NCI-H2196 treated with DMSO at 0.1 percent for 48 hours (cell line): ENCODE measurements at regions not wholly inside any gene's neighbourhood (a gene's known extent, or its start where the extent isn't known, plus 50 kb on each side); places are given as distances from the start of the nearest gene placed in this dataset.

Source experiments
- DNase-seq: peaks from one replicate; lab custom pipeline; 2025; ENCODE audit not compliant: unreplicated experiment; lab: John Stamatoyannopoulos, UW

DNA sequence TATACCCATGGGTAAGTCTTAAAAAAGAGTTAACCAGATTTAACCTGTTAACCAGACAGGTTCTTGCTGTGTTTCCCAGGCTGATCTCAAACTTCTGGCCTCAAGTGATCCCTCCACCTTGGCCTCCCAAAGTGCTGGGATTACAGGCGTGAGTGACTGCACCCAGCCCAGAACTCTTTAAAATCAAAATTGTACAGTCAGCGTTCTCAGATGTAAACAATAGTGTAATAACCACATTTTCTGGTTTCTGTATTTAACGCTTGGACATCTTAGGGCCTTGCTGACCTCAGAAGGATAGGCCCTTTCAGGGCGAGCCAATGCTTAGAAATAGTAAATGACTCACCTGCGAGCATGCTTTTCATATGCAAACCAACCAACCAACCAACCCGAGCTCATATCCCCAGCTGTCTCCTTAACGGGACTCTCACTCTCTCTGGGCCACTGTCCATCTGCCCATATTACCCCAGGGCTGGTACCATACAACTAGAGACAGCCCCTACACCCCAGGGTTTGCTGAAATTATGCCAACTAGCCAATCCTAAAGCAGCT lies 415.0 kb upstream of the XYLT1 start:
- no peak for DNase-seq

DNA sequence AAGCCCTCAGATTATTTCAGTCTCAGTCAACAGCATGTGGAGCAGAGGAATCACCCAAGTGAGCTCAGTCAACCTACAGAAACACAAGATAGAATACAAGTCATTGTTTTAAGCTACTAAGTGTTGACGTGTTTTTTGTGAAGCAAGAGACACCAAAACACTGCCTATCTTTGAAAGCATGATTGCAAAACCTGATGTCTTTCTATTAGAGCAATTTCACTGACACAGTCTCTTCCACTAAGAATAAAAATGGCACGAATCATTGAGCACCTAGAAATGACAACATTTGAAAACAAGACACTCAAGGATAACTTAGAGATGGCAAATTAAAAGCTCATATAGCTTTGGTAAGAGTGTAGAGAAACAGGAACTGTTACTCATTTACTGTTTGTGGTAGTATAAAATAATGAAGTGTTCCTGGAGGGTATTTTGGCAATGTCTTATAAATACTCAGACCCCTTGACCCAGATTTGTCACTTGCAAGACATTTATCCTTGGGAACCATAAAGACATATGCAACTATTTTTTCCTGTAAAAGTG lies 407.1 kb upstream of the XYLT1 start:
- DNase-seq, result no peak

DNA sequence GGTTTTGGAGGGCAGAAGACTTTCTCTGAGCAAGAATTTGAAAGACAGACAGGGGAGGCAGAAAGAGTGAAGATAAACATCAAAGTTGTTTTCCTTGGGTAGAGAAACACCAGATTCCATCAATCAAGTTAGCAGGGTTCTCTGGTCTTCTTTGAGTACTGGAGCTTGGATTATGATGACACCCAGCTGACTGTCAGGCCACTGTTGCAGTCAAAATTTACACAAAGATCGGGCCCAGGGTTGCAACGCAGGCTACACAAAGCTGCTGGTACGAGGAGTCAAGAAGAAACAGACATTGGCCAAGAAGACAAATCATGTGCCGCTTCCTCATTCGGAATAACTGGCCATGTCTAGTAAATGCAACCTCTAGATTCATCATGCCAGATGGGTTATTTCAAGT lies 396.2 kb upstream of the XYLT1 start:
- DNase-seq, result no peak

DNA sequence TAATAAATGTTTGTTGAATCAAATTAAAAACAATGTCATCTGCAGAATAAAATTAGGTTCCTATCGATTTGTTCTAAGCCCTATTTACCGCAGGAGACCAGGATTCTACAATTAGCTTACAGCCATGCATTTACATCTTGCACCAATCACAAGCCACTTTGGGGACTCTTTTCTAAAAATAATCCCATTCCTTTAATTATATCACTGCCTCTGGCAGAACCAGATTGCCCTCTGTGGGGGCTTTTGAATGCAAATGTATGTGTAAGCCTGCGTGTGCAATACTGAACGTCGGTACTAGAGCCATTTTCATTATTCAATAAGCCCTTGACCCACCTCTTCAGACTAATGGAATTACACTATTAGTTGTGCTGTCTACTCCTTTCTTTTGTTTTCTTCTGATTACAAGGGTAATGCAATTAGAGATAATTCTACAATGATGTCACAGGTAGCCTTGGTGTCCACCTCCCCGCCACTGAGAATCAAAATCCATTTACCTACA lies 391.3 kb upstream of the XYLT1 start:
- DNase-seq, result no peak

DNA sequence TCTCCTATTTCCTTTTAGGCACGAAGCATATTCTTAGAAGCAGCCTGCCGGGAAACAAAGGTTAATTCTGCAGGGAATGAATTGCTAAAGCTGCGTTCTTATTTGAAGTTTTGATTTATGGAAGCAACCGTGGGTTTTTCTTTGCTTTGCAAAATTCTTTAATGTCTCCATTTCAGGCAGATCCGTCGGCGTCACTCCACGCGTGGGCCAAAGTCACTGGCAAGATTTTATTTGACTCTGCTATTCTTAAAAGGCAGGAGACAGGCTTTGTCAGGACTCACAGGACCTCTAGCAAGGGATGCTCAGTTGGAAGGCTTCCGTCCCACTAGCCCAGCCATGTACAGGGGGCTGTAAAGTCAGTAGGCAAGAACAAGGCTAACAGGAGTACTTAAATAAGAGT lies 387.3 kb upstream of the XYLT1 start:
- DNase-seq, result no peak

DNA sequence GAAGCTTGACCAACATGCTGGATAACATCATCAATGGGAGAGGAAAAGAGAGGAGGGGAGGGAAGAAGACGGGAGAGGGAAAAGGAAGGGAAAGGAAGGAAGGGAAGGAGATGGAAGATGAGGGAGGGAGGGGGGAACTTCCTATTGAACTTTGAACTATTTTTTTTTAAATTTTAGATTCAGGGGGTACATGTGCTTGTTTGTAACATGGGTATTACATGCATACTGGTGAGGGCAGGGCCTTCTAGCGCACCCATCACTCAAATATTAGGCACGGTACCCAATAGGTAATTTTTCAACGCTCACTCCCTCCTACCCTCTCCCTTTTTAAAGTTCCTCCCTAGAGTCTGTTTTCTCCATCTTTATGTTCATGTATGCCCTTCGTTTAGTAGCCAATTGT lies 383.2 kb upstream of the XYLT1 start:
- no peak for DNase-seq

DNA sequence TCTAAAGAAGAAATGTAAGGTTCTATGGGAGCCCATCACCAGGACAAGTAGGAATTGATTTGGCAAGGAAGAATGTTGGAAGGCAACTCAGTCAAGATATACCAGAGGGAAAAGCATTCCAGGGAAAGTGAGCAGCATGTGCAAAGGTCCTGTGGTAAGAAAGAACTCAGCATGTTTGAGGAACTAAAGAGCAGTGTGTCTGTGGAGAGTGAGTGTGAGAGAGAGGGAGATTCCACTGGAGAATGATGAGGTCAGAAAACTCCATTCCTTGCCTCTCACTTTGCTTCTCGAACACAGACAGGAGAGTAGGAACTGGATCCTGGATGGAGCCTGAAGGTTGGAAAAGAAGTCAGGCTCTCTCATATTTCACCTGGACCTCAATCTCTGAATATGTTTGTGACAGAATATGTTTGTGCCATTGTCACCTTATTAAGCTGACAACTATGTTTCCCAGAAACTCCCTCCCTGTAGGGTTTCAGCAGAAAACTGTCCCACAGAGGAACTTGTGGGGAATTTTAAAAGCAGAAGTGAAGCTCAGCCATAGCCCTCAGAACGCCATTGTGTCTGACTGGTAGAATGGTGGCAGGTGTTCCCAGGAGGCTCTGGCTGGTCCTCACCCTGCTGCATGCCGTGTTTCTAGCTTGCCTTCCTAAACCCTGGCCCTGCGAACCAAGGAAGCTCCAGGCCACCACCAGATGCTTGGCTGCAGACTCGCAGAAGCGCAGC lies 382.4 kb upstream of the XYLT1 start:
- DNase-seq, result no peak

DNA sequence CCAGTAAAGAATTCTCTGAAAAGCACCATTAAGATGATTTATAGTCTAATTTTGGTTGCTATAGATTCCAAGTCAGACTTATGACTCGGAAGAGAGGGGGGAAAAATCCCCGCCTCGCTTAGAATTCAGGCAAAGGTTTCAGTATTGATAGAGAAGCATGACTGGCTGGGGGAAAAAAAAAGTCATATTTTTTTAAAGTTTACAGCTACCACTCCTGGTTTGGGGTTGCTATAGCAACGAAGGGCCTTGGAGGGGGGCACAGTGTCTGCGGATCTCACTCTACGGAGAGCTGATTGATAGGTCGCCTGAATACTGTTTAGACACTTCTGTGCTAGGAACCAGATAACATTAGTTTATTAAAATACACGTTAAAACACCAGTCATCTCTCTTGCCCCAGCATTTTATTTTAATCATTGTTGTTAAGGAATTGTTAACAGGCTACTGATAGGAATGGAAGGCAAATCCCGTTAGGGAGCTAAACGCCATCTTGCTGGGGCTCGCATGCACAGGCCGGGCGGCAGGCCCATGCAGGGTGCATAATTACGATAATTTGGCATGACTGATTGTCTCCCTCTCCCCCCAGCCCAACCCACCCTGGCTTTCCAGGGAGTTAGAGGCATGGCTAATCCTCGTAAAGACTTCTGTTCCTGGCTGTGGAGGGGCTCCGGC lies 380.0 kb upstream of the XYLT1 start:
- no peak for DNase-seq

DNA sequence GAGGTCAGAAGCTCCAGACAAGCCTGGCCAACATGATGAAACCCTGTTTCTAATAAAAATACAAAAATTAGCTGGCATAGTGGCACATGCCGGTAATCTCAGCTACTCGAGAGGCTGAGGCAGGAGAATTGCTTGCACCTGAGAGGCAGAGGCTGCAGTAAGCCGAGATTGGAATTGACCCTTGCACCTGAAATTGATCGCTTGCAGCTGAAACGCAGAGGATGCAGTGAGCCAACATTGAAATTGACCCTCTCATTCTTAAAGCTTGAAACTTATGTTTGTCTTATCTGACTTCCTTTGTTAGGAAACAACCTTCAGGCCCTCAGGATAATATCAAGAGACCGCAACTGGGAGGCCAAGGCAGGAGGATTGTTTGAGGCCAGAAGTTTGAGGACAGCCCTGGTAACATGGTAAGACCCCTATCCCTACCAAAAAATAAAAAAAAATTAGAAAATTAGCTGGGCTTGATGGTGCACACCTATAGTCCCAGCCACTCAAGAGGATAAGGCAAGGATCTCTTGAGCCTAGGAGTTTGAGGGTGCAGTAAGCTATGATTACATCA lies 376.6 kb upstream of the XYLT1 start:
- no peak for DNase-seq

DNA sequence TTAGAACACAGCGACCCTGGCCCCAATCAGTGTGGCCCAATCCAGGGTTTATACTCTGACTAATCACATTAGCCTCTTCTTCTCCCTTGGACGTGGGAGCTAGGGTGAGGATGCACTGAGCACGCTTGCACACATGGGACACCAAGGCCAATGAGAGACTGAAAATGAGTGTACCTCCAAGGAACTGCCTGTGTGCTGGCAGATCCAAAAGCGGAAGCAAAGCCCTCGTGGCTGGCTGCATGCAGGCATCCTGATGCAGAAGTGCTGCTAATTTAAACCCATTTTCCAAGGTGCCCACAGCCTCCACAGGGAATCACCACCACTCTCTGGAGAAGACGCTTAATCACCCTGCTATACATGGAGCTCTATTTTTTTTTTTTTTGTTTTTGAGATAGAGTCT lies 375.3 kb upstream of the XYLT1 start:
- DNase-seq, result no peak

DNA sequence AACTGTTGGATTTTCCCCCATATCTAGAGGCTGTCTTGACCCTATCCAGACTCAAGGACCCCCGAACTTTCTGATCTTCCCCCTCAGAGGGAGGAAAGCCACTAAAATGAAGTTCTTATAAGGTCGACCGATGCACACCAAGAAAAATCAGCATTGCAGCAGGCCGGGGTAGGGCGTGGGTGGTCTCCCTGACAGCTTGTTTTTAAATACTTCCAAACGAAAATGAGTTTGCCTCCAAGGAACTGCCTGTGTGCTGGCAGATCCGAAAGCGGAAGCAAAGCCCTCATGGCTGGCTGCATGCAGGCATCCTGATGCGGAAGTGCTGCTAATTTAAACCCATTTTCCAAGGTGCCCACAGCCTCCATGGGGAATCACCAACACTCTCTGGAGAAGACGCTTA lies 374.3 kb upstream of the XYLT1 start:
- DNase-seq, result no peak

DNA sequence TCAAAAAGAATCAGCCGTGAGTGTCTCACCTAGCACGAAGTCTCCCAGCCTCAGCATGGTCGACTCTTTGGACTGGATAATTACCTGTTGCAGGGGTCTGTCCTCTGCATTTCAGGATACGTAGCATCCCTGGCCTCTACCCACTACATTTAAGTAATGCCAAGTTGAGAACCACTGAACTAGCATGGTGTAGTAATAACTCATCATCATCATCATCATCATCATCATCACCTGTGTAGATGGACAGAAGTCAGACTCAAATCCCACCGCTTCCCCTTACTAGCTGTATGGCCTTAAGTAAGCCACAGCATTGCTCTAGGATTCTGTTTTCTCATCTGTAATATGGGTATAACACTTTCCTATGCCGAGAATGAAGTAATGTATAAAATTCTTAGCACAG lies 373.1 kb upstream of the XYLT1 start:
- DNase-seq, result no peak

DNA sequence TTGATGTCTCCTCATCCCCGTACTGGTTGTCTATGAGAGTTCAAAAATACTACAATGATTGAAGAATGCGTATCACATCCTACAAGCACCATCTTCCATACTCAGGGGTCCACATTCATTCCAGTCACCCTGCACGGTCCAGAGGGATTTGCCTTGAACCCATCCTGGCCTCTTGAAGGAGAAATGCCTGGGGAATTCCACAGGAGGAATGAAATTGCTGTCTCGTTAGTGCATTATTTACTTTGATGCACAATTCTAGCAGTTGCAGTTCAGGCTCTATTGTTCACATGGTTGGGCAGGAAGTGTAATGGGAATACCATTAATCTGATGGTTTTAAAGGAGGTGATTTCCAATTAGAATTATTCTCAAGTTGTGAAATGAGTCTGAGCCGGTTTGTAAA lies 369.1 kb upstream of the XYLT1 start:
- DNase-seq, result no peak

DNA sequence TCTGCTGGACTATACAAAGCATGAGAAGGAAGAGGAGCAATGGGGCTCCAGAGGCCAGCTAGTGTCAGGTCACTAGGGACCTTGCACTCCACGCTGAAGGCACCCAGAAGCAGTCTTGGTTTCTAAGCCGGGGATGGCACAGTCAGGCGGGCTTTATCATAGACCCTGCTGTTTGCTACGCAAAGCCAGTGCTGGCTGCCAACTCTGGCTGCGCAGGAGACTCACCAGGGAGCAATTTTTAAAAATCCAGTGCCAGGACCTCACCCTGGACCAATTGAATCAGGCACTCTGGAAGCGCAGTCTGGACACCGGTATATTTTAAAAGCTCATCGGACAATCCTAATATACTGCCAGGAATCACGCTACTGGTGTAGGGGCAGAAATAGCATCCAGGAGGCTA lies 368.5 kb upstream of the XYLT1 start:
- DNase-seq, result no peak

DNA sequence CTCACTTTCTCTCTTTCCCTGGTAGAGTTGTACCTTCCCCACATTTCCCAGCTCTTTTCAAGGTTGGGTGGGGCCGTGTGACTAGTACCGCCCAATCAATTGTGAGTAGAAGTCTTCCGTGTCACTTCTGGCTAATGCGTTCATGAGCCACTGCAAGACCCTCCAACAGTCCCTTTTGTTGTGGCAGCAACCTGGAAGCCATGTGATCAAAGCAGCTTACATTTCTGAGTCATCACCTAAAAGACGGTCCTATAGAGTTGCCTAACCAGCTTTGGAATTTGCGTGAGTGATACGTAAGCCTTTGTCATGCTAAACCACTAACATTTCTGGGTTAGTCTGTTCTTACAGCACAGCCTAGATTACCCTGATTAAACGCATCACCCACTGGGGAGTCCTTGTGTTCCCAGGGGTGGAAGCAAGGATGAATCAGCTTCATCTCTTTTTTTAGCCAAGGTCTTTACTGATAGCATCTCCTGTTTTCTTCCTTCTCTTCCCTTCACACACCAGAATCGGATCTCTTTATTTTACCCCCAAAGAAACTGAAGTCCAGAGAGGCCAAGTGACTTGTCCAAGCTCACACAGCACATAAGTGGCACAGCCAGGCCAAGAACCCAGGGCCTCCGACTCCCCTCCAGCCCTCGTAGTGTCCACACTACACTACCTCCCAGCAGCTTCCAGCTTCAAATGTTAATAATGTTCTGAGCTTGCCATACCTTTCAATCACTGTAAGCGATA lies 366.3 kb upstream of the XYLT1 start:
- no peak for DNase-seq

DNA sequence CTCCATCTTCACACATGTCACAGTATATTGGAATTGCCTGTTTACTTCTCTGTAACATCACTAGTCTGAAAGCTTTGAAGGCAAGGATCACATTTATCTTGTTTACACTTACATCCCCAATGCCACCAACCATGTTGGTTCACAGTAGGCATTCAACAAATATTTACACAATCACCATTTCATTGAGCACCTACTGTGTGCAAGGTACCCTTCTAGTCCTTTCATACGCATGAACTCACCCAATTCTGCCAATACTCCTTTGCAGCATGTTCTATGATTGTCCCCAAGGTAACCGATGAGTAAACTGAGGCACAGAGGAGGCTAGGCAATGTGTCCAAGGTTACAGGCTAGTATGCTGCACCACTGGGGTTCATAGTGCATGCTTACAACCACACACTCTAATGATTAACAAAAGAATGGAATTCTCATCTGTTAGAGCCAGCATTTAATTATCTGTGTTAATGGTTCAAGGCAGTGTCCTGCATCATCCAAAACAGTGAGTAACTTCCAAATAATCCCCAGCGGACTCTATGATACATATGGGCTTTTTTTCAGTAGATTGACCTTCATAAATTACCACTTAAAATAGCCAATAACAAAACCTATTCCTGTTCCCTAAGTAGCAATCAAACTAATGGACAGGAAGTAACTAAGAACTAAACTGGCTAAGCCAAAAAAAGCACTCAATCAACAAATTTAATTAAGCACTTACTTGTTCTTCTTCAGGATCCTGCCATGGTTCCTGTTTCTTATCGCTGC lies 364.5 kb upstream of the XYLT1 start:
- DNase-seq, result no peak

DNA sequence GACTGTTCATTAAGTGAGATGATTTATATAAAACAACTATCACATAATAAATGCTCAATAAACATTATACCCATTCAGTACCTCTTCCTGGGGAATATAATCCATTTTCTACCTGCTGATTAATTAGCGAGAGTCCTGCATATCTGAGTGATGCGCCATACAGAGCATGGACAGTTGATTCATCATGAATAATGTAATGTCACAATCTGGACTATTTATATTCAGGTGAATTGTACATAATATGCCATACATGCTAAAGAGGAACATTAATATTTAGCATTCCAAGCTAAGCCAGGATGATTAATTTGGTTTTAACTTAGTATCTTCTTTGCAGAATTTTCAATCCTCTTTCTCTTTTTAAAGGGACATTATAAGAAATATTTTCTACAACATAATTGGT lies 362.0 kb upstream of the XYLT1 start:
- DNase-seq, result no peak

DNA sequence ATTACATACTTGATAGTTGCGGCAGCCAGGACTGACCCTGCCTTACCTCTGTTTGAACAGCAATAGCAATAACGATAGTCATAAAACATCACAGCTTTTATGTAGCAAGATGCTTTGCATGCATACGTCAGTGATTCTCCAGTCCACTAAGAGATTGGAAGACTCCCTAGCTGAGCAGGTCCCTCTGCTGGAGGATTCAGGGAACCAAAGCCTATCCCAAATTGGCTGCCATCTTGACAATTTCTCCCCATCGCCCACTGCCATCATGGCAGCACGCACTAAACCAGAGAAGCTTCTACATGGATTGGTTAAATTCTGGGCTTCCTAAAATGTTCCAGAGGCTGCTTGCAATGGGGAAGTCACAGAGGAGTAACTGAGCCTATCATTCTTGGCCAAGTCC lies 360.6 kb upstream of the XYLT1 start:
- DNase-seq, result no peak

DNA sequence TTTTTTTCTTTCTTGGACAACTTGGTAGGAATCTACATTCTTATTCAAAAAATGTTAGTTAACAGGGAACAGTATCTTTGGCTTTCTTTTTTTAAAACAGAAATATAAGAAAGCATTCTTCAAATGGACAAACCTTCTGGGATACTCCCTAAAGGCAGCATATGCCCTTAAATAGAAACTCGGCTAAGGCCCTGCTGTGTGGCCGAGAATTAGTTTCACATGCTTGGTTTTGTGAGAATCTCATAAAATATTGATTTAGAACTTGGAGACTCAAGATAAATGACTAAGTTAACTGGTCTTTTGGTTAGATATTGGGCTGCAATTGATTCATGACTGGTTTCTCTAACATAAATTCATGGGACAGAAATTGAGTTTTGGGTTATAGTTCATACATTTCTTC lies 359.9 kb upstream of the XYLT1 start:
- DNase-seq, result no peak

DNA sequence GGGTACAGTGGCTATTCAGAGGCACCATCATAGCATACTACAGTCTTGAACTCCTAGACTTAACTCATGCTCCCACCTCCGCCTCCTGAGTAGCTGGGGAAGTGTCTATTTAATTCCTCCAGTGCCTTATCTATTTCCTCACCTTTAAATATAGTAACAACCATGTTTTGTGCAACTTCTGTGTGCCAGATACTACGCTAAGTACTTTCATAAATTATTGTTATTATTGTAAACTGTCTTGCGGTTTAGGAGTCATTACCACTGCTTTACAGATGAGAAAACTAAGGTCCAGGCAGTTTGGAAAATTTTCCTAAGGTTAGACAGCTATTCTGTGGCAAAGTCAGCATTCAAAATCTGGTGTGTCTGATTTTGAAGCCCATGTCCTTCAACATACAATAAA lies 359.1 kb upstream of the XYLT1 start:
- no peak for DNase-seq

DNA sequence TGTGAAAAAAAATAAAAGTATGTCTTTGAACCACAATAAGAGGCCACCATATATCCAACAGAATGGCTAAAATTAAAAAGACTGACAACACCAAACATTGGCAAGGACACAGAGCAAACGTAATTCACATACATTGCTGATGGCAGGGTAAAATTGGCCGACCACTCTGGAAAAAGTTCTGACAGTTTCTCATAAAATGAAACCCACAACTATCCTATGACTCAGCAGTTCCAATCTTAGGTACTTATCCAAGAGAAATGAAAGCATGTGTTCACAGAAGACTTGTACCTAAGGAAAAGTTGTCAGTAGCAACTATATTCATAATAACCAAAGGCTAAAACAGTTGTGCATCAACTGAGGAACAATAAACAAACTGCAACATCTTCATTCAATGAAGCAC lies 357.3 kb upstream of the XYLT1 start:
- no peak for DNase-seq
